PC-9 (cell line): ENCODE measurements at regions not wholly inside any gene's neighbourhood (a gene's known extent, or its start where the extent isn't known, plus 50 kb on each side); places are given as distances from the start of the nearest gene placed in this dataset.
"Not testable (repeated sequence)": the region's sequence is repeated elsewhere in the genome, so short reads cannot be mapped to it uniquely, and the experiment has no call there.

ENCODE experiments used
- BruUV-seq: library from RNA; stranded (reverse); fragments of 400-500 nt; replicated peaks from 2 replicates; lab custom pipeline; 2021; lab: Mats Ljungman, UMichigan
- CTCF ChIA-PET: fragments of 300-600 bp; sonication (Branson Sonifier 250); formaldehyde crosslinking; loops from one replicate; lab custom pipeline; 2022; ENCODE audit warnings: antibody characterized with exemption; lab: Charles Lee
- POLR2A ChIA-PET: fragments of 300-600 bp; sonication (Branson Sonifier 250); formaldehyde crosslinking; loops from one replicate; lab custom pipeline; 2022; ENCODE audit warnings: antibody characterized with exemption; ENCODE audit not compliant: unreplicated experiment; lab: Charles Lee
- DNase-seq, 2 experiments: peaks; one replicate each; pipeline versions ENCODE4 v3.0.0 to v3.0.0-alpha.2; 2015 to 2022; ENCODE audit warnings: mixed read lengths in 1 of 2
- H2AFZ ChIP-seq: fragments of 200-600 bp; sonication (generic); 2 replicates; pipeline ENCODE4 v1.8.1; 2017; ENCODE audit warnings: antibody characterized with exemption
- H3F3A ChIP-seq: fragments of 200-600 bp; sonication (generic); 2 replicates; pipeline ENCODE4 v1.8.1; 2017; ENCODE audit warnings: antibody characterized with exemption, mild to moderate bottlenecking, low read depth; ENCODE audit not compliant: insufficient read depth
- H3K27ac ChIP-seq: fragments of 200-600 bp; sonication (generic); 2 replicates; pipeline ENCODE4 v1.6.1; 2016; ENCODE audit warnings: mixed run types
- H3K27me3 ChIP-seq: fragments of 200-600 bp; sonication (generic); 2 replicates; pipeline ENCODE4 v1.6.1; 2016; ENCODE audit warnings: low read depth, mixed run types; ENCODE audit not compliant: insufficient read depth
- H3K36me3 ChIP-seq: fragments of 200-600 bp; sonication (generic); 2 replicates; pipeline ENCODE4 v1.6.1; 2016; ENCODE audit warnings: low read depth, mixed run types
- H3K4me1 ChIP-seq: fragments of 200-600 bp; sonication (generic); replicated peaks from 2 replicates; pipeline ENCODE4 v1.6.1; 2016; ENCODE audit warnings: mixed run types; ENCODE audit not compliant: insufficient read depth
- H3K4me2 ChIP-seq: fragments of 200-600 bp; sonication (generic); 2 replicates; pipeline ENCODE4 v1.6.1; 2017; ENCODE audit warnings: mixed run types
- H3K4me3 ChIP-seq: fragments of 200-600 bp; sonication (generic); 2 replicates; pipeline ENCODE4 v1.6.1; 2016; ENCODE audit warnings: mixed run types
- H3K79me2 ChIP-seq: fragments of 200-600 bp; sonication (generic); 2 replicates; pipeline ENCODE4 v1.6.1; 2017; ENCODE audit warnings: low read depth, mixed run types
- H3K9me2 ChIP-seq: fragments of 200-600 bp; sonication (generic); 2 replicates; pipeline ENCODE4 v1.8.1; 2017; ENCODE audit warnings: mild to moderate bottlenecking; ENCODE audit not compliant: insufficient read depth
- H3K9me3 ChIP-seq: fragments of 200-600 bp; sonication (generic); 2 replicates; pipeline ENCODE4 v1.8.1; 2016; ENCODE audit warnings: low read depth; ENCODE audit not compliant: insufficient read depth
- H4K20me1 ChIP-seq: fragments of 200-600 bp; sonication (generic); 2 replicates; pipeline ENCODE4 v1.8.1; 2017; ENCODE audit not compliant: insufficient read depth
- CTCF ChIP-seq: fragments of 200-600 bp; sonication (generic); conservative IDR thresholded peaks from 2 replicates; pipeline ENCODE4 v1.6.1; 2017; ENCODE audit warnings: mixed run types, antibody characterized with exemption, mild to moderate bottlenecking, moderate library complexity
- EZH2 ChIP-seq: fragments of 200-600 bp; sonication (generic); IDR thresholded peaks from 2 replicates; pipeline ENCODE4 v1.8.0; 2017; ENCODE audit warnings: antibody characterized with exemption, low read depth
- intact Hi-C: fragments of 100-400 bp; cut with micrococcal nuclease; formaldehyde crosslinking; loops from one replicate; pipeline ENCODE4 v1.10.0; 2022; ENCODE audit not compliant: unreplicated experiment

- H3K36me3 ChIP-seq, H3K27ac ChIP-seq, H3K9me3 ChIP-seq, H3K79me2 ChIP-seq, H4K20me1 ChIP-seq, POLR2A ChIA-PET, DNase-seq, intact Hi-C loops, BruUV-seq, H3K4me1 ChIP-seq, H3K4me2 ChIP-seq, H3K9me2 ChIP-seq, CTCF ChIA-PET, H3K4me3 ChIP-seq, H3K27me3 ChIP-seq, H2AFZ ChIP-seq, H3F3A ChIP-seq: not testable (repeated sequence)
Measured at GRCh38 chr9:39581296-39581695, 225.8 kb downstream of the SPATA31A1 start.

- intact Hi-C loops, H3K79me2 ChIP-seq, POLR2A ChIA-PET, H3F3A ChIP-seq, H3K4me1 ChIP-seq, H3K9me3 ChIP-seq, CTCF ChIA-PET, H2AFZ ChIP-seq, H3K4me3 ChIP-seq, BruUV-seq, H3K9me2 ChIP-seq, H3K36me3 ChIP-seq, H3K27me3 ChIP-seq, H4K20me1 ChIP-seq: not testable (repeated sequence)
- peak overlapping the region; percentile 58 for H3K27ac ChIP-seq
- peak; percentile 2 to 63 for DNase-seq
- H3K4me2 ChIP-seq: peak overlapping the region; percentile 38; the same call in 1 of the 2 replicates
Measured at GRCh38 chr9:39582677-39583412, 227.4 kb downstream of the SPATA31A1 start.

- H3K27me3 ChIP-seq, H3K4me1 ChIP-seq, H4K20me1 ChIP-seq, BruUV-seq, H3K4me3 ChIP-seq, H3K36me3 ChIP-seq, H3K9me3 ChIP-seq, H2AFZ ChIP-seq, H3F3A ChIP-seq, POLR2A ChIA-PET, CTCF ChIA-PET, H3K79me2 ChIP-seq, H3K9me2 ChIP-seq, intact Hi-C loops, DNase-seq, H3K4me2 ChIP-seq: not testable (repeated sequence)
- H3K27ac ChIP-seq: 0 out of 2 replicates have a peak overlapping the region, but pooled peaks have one; percentile 58
Measured at GRCh38 chr9:39583413-39583747, 227.9 kb downstream of the SPATA31A1 start.

GRCh38 chr9:39585233-39585632 lies 229.8 kb downstream of the SPATA31A1 start:
- BruUV-seq, intact Hi-C loops, H3K27me3 ChIP-seq, H3K9me3 ChIP-seq, H3F3A ChIP-seq, CTCF ChIA-PET, H4K20me1 ChIP-seq, H3K9me2 ChIP-seq, POLR2A ChIA-PET, H3K79me2 ChIP-seq, H2AFZ ChIP-seq, H3K36me3 ChIP-seq, H3K4me1 ChIP-seq, DNase-seq, H3K4me2 ChIP-seq, H3K27ac ChIP-seq, H3K4me3 ChIP-seq: not testable (repeated sequence)

- DNase-seq: no peak
Measured at GRCh38 chr9:39587844-39588499, 232.5 kb downstream of the SPATA31A1 start.

More at GRCh38 chr9:39587844-39588499, 232.5 kb downstream of the SPATA31A1 start:
- H4K20me1 ChIP-seq: no peaks in the 10 kb centered on the region
- intact Hi-C loops: no loop called here
- no peaks in the 10 kb centered on the region for H3K9me3 ChIP-seq
- H3K4me2 ChIP-seq: no peak overlapping the region
- H3K27ac ChIP-seq: no peak overlapping the region
- no peaks in the 10 kb centered on the region for H3F3A ChIP-seq
- ChIA-PET CTCF (no interaction called here), POLR2A (no interaction called here)
- H3K36me3 ChIP-seq: no peaks in the 10 kb centered on the region
- no peak overlapping the region for H2AFZ ChIP-seq
- no peak for TF ChIP-seq EZH2
- no peak for TF ChIP-seq CTCF
- no peaks in the 10 kb centered on the region for H3K4me1 ChIP-seq
- H3K79me2 ChIP-seq: no peaks in the 10 kb centered on the region
- no TSS peak for BruUV-seq
- no peaks in the 10 kb centered on the region for H3K27me3 ChIP-seq
- no peak overlapping the region for H3K4me3 ChIP-seq
- H3K9me2 ChIP-seq: no peaks in the 10 kb centered on the region
